EH (cell line): ENCODE measurements at regions not wholly inside any gene's neighbourhood (a gene's known extent, or its start where the extent isn't known, plus 50 kb on each side); places are given as distances from the start of the nearest gene placed in this dataset.

Source experiments
- DNase-seq: peaks from one replicate; pipeline ENCODE4 v3.0.0-alpha.2; 2015; ENCODE audit warnings: low read depth

DNA sequence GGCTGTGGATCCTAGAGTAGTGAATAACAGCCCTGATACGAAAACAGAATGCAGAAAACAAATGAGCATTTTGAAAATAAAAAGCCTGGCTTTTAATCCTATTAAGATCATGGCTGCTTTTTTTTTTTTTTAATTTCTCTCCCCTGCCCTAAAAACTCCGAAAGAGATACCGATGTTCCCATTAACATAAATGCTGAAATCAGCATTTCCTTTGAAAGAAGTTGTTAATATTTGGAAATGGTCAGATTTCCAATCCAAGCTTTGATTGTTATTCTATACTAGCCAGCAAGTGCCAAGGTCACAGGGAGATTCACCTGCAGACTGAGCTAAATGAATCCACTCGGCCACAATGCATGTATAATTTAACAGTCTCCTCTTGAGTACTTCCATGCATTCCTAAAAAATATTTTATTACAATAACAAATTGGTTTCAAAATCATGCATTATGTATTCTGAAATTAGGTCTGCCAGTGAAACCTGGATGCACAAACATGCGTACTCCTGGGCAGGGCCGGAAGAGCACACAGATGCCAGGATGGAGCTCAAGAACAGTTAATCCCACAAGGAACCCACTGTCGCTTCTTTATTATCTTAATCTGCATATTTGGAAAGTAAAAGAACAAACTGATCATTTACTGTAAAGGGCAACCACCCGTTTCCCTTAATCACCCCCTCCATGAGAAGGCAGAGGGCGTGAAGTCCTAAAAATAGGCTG lies 521.5 kb upstream of the ZFHX3 start:
- no peak for DNase-seq

GRCh38 chr16:73568769-73569168 lies 520.8 kb upstream of the ZFHX3 start:
- no peak for DNase-seq

- DNase-seq: no peak
Measured at GRCh38 chr16:73565925-73566324, 518.0 kb upstream of the ZFHX3 start.

GRCh38 chr16:73565263-73565662 lies 517.3 kb upstream of the ZFHX3 start:
- DNase-seq: no peak

- no peak for DNase-seq
Measured at GRCh38 chr16:73563709-73564108, 515.8 kb upstream of the ZFHX3 start.

- no peak for DNase-seq
Measured at GRCh38 chr16:73560497-73560896, 512.6 kb upstream of the ZFHX3 start.

GRCh38 chr16:73558219-73558618 lies 510.3 kb upstream of the ZFHX3 start:
- DNase-seq: no peak

DNA sequence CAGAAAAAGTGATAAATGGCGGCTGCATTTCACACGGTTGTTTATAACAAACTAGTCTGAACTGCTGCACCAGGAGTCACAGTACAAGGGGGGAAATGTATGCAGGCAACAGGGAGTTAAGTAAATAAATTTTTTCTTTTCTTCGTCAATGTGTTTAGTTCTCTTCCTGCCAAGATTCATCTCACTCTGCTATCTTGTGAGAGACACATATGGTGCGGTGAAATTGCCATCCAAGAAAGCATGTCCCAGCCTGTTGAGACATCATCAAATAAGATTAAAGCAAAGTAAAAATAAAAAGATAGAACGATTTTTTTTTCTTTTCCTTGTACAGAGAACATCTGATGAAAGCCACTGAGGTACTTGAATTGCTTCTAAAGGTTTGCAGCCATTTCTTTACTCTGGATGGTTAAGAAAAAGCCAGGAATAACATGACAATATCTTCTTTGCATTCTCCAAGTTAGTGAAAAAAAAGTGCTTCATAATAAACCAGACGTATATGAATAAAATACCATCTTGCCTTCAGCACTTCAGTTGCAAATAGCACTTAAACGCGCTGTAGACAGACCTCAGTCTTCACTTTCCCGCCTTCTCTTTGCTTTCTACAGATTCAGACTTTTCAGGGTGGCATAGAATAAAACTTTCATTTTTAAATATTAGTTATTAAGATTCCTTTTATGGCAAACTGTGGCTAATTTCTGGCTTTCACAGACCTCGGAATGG lies 506.2 kb upstream of the ZFHX3 start:
- DNase-seq: no peak

GRCh38 chr16:73549984-73550631 lies 502.2 kb upstream of the ZFHX3 start:
- no peak for DNase-seq

DNA sequence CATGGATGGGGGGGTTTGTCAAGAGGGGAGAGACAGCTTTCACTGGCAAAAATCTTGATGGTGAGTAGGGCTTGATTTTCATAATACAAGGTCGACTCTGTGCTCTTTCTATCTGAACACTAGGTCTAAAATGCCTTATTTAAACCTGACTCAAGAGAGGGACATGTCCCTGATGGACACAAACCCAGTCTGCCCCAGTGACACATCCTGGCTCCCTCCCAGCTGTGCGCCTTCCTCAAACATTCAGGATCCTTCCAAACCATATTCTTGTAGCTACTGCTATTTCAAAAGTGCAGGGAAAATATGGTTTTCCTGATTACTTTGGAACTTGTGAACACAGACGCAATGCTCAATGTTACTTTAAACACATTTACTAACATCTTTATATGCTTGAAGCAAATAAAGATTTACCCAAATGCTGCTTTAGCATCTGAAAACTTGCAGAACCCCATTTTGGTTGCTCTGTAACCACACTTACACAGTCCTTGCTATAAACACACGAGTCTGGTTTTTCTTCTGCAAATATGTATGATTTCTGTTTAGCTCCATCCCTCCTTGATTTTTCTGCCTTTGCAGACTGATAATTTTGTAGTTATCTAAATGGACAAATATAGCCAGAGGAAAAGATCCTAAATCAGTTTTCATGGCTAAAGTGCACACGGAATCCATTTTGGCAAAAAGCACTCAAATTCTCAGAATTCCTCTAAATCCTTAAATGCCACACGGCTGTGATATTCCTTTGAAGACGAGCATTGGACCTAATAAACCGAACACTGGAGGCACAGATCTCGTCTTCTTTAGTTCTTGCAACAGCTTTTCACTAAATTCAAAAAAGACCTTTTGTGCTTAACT lies 499.9 kb upstream of the ZFHX3 start:
- DNase-seq: peak; percentile 6

GRCh38 chr16:73546341-73546845 lies 498.5 kb upstream of the ZFHX3 start:
- no peak for DNase-seq

DNA sequence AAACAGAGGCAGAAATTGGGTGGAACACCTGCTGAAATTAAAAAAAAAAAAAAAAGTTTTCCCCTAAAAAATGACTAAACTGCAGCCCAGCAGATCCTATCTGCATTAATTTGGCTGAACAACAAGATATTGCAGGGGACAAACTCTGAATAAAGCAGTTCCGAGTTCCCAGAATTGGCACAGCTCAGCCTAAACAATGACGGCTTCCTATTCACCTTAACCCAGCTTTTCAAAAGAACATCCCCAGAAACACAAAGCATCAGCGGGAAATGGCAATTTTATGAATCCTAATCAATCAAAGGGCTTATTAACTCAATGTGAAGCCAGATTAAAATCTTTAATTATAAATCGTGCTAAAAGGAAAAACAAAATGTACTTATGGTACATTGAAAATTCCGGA lies 497.8 kb upstream of the ZFHX3 start:
- no peak for DNase-seq

DNA sequence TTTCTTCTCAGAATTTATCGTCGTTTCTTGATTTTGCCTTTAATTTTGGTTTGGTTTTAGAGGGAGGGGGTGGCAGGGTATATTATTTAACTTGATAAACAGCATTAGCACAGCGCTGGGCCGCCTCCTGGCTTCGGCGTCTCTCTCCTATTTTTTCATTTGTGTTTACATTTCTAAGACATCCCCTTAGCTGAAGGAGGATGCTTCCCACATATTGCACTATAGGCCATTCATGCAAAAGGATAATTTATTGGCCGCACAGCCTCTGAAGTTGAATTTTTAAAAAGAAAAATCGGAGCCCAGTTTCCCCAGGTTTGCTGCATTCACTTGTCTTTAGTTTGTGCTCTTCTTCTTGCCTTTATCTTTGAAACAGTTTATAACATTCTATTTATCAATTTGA lies 497.4 kb upstream of the ZFHX3 start:
- DNase-seq: no peak

DNA sequence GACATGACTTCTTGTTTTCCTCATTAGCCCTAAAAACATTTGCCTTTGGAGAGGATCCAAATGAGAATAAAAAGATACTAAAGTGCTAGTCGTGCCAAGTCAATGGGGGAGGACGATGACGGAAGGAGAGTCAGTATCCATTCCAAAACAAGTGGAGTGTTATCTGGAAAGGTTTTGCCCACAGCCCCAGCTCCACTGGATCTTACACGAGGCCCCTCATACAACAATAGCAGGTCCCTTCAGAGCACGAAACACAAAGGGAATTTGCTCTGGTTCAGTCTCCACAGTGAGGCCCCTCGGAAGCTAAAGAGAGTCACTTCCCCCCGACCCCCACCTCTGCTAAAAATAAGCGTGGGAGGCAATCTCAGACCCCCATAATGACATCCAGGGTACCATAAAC lies 496.9 kb upstream of the ZFHX3 start:
- no peak for DNase-seq

DNA sequence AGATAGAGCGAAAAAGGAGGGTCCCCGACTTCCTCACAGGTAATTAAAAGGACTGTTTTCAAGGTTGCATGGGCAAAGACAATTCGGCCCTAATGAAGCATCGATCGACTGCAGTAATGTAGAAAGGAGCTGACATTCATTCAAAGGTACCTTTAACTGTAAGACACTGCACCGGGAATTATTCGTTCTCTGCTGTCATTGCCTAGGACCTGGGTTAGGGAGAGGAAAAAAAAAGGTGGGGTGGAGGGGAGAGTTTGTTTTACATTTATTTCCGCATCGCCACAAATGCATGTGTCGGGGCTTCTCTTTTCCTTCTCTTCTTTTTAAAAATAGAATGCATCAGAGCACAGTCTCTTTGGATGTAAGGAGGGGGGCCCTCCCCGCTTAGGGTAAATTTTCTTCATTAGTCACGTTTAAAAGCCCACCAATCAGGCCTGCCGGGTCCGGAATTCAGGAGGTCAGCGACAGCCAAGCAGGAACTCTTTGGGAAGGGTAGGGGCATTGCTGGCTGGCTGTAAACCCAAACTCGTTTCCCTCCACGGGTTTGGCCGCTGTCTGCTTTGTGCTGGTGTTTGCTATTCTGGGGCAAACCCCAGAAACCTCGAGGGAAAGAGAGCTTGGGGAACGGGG lies 496.2 kb upstream of the ZFHX3 start:
- no peak for DNase-seq

DNA sequence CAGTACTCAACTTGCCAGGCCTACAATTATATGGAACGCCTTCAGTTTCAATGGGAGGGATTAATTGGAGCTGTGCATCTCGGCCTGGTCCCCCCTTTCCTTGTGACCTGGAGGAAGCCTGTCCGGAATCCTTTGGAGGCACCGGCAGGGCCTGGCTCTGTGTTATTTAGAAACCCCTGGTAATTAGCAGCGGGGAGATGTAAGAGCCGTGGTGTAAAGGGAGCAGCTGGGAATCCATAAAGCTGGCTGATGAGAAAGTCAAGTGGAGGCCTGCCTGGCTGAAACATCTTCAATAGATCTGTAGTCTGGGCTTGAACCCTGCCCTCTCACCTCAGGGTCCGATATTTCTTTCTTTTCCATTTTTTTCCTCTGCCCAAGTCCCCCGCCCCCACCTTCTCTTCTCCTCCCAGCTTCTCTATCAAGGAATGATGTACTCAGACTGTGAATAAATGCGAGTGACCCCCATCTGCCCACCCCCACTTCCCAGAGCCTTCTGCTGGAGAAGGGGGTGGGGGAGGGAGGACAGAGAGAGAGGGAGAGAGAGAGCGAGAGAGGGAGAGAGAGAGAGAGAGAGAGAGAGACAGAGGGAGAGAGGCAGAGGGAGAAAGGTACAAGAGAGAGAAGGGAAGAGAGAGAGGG lies 495.5 kb upstream of the ZFHX3 start:
- DNase-seq: no peak

DNA sequence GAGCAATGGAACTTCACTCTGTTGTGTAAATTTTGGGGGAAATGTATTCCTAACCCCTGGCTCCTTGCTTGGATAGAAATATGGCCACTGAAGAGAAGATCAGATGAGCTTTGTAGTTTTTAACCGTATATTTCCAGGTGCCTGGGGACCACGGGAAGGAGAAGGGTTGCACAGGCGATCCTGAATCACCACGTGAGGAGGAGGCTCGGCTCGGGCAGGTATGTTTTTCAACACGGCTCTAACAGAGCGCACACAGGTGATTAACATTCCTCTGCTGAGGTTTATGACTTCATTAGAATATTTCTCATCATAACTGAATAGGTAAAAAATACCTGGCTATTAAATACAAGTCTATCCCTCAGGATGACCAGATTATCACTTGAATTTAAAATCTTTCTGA lies 495.0 kb upstream of the ZFHX3 start:
- no peak for DNase-seq

DNA sequence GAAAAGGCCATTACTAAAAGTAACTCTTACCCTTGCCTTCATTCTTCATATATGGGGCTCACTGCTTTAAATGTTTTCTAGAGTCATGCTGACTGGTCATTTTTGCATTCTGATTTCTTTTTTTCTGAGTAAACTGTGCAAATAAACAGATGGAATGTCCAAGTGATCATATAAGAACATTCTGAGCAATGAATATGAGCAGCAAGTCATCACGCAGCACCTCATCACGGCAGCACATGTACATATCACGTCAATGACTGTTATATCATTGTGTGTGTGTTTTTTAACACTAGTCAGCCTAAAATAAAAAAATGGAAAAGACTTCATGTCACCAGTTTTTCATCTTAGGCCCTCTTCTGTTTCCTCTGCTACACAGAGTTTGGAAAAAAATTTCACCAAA lies 490.0 kb upstream of the ZFHX3 start:
- DNase-seq: no peak

DNA sequence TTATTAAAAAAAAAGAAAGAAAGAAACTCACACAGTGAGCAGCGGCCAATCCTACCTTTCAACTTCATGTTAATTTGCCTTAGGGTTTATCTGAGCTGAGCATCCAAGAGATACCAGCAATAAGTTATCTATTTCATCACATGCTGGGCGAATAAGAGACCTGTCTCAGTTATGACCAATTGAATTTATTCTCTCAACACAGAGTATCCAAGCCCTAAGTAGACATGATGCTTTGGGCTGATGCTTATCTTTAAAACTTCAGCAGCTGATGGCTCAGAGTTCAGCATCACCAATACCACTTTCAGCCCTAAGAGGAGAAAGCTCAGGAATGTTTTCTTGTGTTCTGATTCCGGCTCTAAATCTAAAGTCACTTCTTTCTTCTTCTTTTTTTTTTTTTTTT lies 489.0 kb upstream of the ZFHX3 start:
- no peak for DNase-seq

- no peak for DNase-seq
Measured at GRCh38 chr16:73531021-73531420, 483.1 kb upstream of the ZFHX3 start.

DNA sequence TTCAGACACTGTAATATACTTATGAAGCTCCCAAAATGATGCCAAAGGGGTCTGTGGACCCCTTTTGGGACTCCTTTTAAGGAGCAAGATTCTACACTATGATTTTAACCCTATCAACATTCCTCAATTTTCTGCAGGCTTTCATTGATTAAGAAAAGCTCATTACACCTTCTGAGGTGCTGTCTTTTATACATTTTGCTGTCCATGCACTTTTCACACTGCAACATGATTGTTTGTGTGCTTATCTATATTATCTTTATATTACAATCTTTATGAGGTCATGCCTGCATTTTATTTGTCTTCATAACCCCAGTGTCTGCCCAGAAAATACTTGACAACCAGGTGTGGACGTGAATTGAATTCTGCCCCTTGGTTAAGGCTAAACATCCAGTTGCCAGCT lies 482.6 kb upstream of the ZFHX3 start:
- DNase-seq: no peak
